ENCODE measurements at regions not wholly inside any gene's neighbourhood (a gene's known extent, or its start where the extent isn't known, plus 50 kb on each side); places are given as distances from the start of the nearest gene placed in this dataset.
"Not testable (repeated sequence)": the region's sequence is repeated elsewhere in the genome, so short reads cannot be mapped to it uniquely, and the experiment has no call there.

GRCh38 chr5:120164037-120164436 is 300.1 kb upstream of the PRR16 start:
- H3K27me3 ChIP-seq = no peaks in the 10 kb centered on the region
- H3K4me3 ChIP-seq = no peak overlapping the region
- H3K9me3 ChIP-seq = no peaks in the 10 kb centered on the region
- no peak for DNase-seq
- no peaks in the 10 kb centered on the region for H3K36me3 ChIP-seq

DNA sequence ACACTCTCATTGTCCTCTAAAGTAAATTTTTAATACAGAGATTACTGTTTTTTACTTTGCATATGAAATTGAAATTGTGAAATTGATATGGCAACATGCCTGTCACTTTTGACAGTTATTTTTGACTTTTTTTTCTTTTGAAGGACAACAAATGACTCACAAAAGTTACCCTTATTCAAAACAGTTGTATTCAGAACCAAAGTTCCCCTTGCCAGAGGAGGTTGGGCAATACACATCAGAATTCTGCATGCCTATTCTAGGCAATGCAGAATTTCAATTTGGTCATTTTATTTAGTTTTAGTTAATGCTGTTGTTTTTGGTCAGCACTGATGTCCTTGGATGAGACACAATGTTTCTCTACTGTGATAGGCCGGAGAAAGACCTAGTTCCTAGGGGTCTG is 299.1 kb upstream of the PRR16 start:
- H3K36me3 ChIP-seq = no peaks in the 10 kb centered on the region

GRCh38 chr5:120173125-120173524 is 291.0 kb upstream of the PRR16 start:
- no peaks in the 10 kb centered on the region for H3K9me3 ChIP-seq
- no peaks in the 10 kb centered on the region for H3K36me3 ChIP-seq
- H3K4me3 ChIP-seq = no peak overlapping the region
- DNase-seq = no peak
- H3K27me3 ChIP-seq = no peaks in the 10 kb centered on the region

More for the DNA sequence above, 299.1 kb upstream of the PRR16 start:
- Histone ChIP-seq H3K27me3 (no peaks in the 10 kb centered on the region), H3K4me3 (no peak overlapping the region), H3K9me3 (no peaks in the 10 kb centered on the region)
- no peak for DNase-seq

DNA sequence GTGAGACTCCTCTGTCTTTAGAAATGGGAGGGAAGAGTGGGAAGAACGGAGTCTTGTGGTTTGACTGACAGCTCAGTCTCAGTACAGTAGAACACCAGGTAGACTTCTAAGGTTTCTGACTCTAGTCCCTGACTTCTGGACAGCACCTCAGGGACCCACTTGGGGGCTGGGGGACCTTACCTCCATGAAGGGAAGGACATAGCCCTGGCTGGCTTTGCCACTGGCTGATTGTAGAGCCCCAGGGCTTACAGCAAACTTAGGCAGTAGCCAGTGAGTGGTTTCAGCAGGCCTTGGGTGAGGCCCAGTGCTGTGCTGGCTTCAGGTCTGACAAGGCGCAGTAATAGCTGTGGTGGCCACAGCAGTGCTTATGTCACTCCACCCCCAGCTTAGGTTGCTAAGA is 290.0 kb upstream of the PRR16 start:
- H3K27me3 ChIP-seq = no peaks in the 10 kb centered on the region
- H3K9me3 ChIP-seq = no peaks in the 10 kb centered on the region; the same call in 1 of the 2 replicates
- no peak overlapping the region for H3K4me3 ChIP-seq
- no peak for DNase-seq
- H3K36me3 ChIP-seq = no peaks in the 10 kb centered on the region

GRCh38 chr5:120181238-120181637 is 282.9 kb upstream of the PRR16 start:
- H3K27me3 ChIP-seq, H3K36me3 ChIP-seq, DNase-seq, H3K4me3 ChIP-seq, H3K9me3 ChIP-seq: not testable (repeated sequence)

GRCh38 chr5:120194650-120195049 is 269.4 kb upstream of the PRR16 start:
- not testable (repeated sequence) for H3K36me3 ChIP-seq, H3K9me3 ChIP-seq, H3K4me3 ChIP-seq, H3K27me3 ChIP-seq, DNase-seq

DNA sequence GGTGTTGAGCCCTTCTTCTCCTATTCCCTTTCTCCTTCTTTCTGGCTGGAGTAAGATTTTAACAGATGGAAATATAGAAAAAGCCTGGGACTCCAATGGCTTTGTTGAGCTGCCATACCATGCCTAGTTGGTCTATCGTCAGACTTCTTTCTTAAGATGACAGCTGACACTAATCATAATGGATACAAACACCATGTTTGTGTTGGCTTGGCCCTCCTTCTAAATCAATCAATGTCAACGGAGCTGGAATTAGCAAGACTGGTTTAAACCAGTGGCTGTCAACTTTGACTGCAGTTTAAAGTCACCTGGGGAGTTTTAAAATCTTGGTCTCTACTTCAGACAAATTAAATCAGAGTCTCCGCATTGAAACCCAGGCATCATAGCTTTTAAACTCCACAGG is 264.5 kb upstream of the PRR16 start:
- Histone ChIP-seq H3K27me3 (no peaks in the 10 kb centered on the region), H3K9me3 (no peaks in the 10 kb centered on the region), H3K36me3 (no peaks in the 10 kb centered on the region), H3K4me3 (no peak overlapping the region)
- DNase-seq = no peak

GRCh38 chr5:120207129-120207528 is 257.0 kb upstream of the PRR16 start:
- no peak for DNase-seq
- H3K27me3 ChIP-seq = no peaks in the 10 kb centered on the region
- H3K36me3 ChIP-seq = no peaks in the 10 kb centered on the region
- H3K9me3 ChIP-seq = no peaks in the 10 kb centered on the region
- no peak overlapping the region for H3K4me3 ChIP-seq

- Histone ChIP-seq H3K27me3 (no peaks in the 10 kb centered on the region), H3K4me3 (no peak overlapping the region), H3K9me3 (no peaks in the 10 kb centered on the region), H3K36me3 (no peaks in the 10 kb centered on the region)
- no peak for DNase-seq
Observed at GRCh38 chr5:120217001-120217400, 247.1 kb upstream of the PRR16 start.

- no peak for DNase-seq
Observed at GRCh38 chr5:120219988-120220387, 244.1 kb upstream of the PRR16 start.

GRCh38 chr5:120225524-120225923 is 238.6 kb upstream of the PRR16 start:
- no peak overlapping the region for H3K4me3 ChIP-seq
- H3K9me3 ChIP-seq = no peaks in the 10 kb centered on the region

More at GRCh38 chr5:120219988-120220387, 244.1 kb upstream of the PRR16 start:
- Histone ChIP-seq H3K27me3 (no peaks in the 10 kb centered on the region), H3K9me3 (no peaks in the 10 kb centered on the region), H3K4me3 (no peak overlapping the region), H3K36me3 (no peaks in the 10 kb centered on the region)

DNA sequence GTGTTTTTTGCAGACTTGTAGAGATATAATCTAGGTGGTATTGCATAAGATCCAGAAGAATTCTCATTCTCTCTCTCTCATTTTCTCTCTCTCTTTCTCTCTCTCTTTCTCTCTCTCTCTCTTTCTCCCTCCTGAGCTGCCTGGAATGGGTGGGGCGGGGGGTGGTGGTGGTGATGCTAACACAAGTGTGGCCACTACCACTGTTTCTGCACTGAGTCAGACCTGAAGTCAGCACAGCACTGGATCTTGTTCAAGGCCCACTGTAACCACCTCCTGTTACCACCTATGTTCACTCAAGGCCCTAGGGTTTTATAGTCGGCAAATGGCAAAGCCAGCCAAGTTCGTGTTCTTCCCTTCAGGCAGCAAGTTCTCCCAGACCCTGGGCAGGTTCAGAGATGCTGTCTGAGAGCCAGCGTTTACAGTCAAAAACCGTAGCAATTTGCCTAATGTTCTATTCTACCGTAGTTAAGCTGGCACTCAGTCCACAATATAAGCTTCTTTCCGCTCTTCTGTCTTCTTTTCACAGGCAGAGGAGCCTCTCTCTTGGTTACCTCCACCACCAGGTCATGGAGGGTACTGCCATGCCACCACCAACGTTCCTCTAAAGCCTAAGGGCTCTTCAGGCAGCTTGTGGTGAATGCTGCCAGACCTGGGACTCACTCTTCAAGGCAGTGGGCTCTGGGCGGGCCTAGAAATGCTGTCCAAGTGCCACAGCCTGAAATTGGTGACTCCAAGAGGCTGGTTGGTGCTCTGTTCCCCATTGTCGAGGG is 235.7 kb upstream of the PRR16 start:
- DNase-seq = no peak
- H3K36me3 ChIP-seq = no peaks in the 10 kb centered on the region
- no peaks in the 10 kb centered on the region for H3K27me3 ChIP-seq
- no peaks in the 10 kb centered on the region; the same call in 1 of the 2 replicates for H3K9me3 ChIP-seq
- no peak overlapping the region for H3K4me3 ChIP-seq

More at GRCh38 chr5:120225524-120225923, 238.6 kb upstream of the PRR16 start:
- DNase-seq = no peak
- H3K36me3 ChIP-seq = no peaks in the 10 kb centered on the region
- H3K27me3 ChIP-seq = no peaks in the 10 kb centered on the region

- H3K4me3 ChIP-seq = no peak overlapping the region
- H3K36me3 ChIP-seq = no peaks in the 10 kb centered on the region
- no peaks in the 10 kb centered on the region; the same call in 1 of the 2 replicates for H3K9me3 ChIP-seq
- DNase-seq = no peak
- H3K27me3 ChIP-seq = no peaks in the 10 kb centered on the region
Observed at GRCh38 chr5:120229036-120229435, 235.1 kb upstream of the PRR16 start.

DNA sequence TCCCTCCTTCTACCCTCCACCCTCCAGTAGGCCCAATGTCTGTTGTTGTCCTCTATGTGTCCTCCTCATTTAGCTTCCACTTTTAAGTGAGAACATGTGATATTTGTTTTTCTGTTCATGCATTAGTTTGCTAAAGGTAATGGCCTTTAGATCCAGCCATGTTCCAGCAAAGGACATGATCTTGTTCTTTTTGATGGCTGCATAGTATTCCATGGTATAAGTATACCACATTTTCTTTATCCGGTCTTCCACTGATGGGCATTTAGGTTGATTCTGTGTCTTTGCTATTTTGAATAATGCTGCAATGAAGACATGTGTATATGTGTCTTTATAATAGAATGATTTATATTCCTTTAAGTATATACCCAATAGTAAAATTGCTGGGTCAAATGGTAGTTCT is 232.5 kb upstream of the PRR16 start:
- Histone ChIP-seq H3K4me3 (no peak overlapping the region), H3K9me3 (no peaks in the 10 kb centered on the region; the same call in 1 of the 2 replicates), H3K36me3 (no peaks in the 10 kb centered on the region), H3K27me3 (no peaks in the 10 kb centered on the region)
- no peak for DNase-seq

- no peak for DNase-seq
- no peaks in the 10 kb centered on the region; the same call in 1 of the 2 replicates for H3K9me3 ChIP-seq
- no peaks in the 10 kb centered on the region for H3K36me3 ChIP-seq
- H3K27me3 ChIP-seq = no peaks in the 10 kb centered on the region
- H3K4me3 ChIP-seq = no peak overlapping the region
Observed at GRCh38 chr5:120236360-120236759, 227.7 kb upstream of the PRR16 start.

GRCh38 chr5:120239086-120239485 is 225.0 kb upstream of the PRR16 start:
- H3K4me3 ChIP-seq = no peak overlapping the region
- no peaks in the 10 kb centered on the region for H3K27me3 ChIP-seq
- no peak for DNase-seq
- no peaks in the 10 kb centered on the region for H3K9me3 ChIP-seq
- H3K36me3 ChIP-seq = no peaks in the 10 kb centered on the region

GRCh38 chr5:120240706-120241105 is 223.4 kb upstream of the PRR16 start:
- Histone ChIP-seq H3K9me3 (no peaks in the 10 kb centered on the region), H3K4me3 (no peak overlapping the region), H3K36me3 (no peaks in the 10 kb centered on the region), H3K27me3 (no peaks in the 10 kb centered on the region)
- no peak for DNase-seq

DNA sequence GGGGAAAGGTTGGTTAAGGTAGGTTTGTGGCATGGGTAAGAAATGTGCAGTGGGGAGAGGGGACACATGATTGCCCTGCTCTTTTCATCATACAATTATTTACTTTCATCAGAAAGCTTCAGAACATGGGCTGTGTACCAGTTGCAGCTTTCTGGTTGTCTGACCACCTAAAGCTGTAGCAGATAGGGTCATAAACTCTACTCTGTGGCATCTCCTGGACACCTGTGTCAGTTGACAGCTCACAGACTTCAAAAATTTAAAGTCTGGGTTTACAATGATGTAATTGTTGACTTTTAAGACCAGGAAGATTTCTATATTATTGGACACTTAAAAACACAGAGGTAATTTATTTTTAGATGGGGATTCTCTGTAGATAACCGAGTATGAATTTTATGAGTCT is 222.7 kb upstream of the PRR16 start:
- Histone ChIP-seq H3K27me3 (no peaks in the 10 kb centered on the region), H3K9me3 (no peaks in the 10 kb centered on the region), H3K4me3 (no peak overlapping the region), H3K36me3 (no peaks in the 10 kb centered on the region)
- no peak for DNase-seq

All from MG63 (cell line).